Sigmoid colon (tissue), 6 donors: ENCODE measurements at regions not wholly inside any gene's neighbourhood (a gene's known extent, or its start where the extent isn't known, plus 50 kb on each side); places are given as distances from the start of the nearest gene placed in this dataset.

Experiments used
- DNase-seq: peaks from one replicate; pipeline ENCODE4 v3.0.0-alpha.2; 2019
- H3K27ac ChIP-seq, 4 donors: fragments of 200-600 bp; sonication (generic); one replicate each; pipeline ENCODE4 v1.5.1; 2016 to 2019; ENCODE audit warnings: mild to moderate bottlenecking in 1 of 4
- H3K27me3 ChIP-seq, 3 donors: fragments of 200-600 bp; sonication (generic); one replicate each; pipeline ENCODE4 v1.5.1; 2019; ENCODE audit warnings: mild to moderate bottlenecking in 1 of 3
- H3K36me3 ChIP-seq, 4 donors: fragments of 200-600 bp; sonication (generic); one replicate each; pipeline ENCODE4 v1.5.1; 2016 to 2019
- H3K4me1 ChIP-seq, 4 donors: fragments of 200-600 bp; sonication (generic); one replicate each; pipeline ENCODE4 v1.5.1; 2017 to 2019
- H3K4me3 ChIP-seq, 4 donors: fragments of 200-600 bp; sonication (generic); one replicate each; pipeline ENCODE4 v1.5.1; 2017 to 2019; ENCODE audit warnings: mild to moderate bottlenecking in 2 of 4, moderate library complexity in 1 of 4
- H3K9me3 ChIP-seq, 4 donors: fragments of 200-600 bp in 3 of 4; sonication (generic) in 3 of 4; one replicate each; pipeline versions ENCODE4 v1.5.1 to v1.6.1; 2013 to 2019
- EP300 ChIP-seq, 4 donors: sonication (generic); formaldehyde crosslinking; IDR thresholded peaks; one replicate each; pipeline ENCODE4 v1.6.1; 2017; ENCODE audit warnings: antibody characterized with exemption in 4 of 4
- POLR2A ChIP-seq, 2 donors: fragments of 450-650 bp; IDR thresholded peaks; one replicate each; pipeline ENCODE4 v1.6.1; 2016; ENCODE audit warnings: antibody characterized with exemption in 2 of 2, mild to moderate bottlenecking in 2 of 2, moderate library complexity in 2 of 2
- POLR2AphosphoS5 ChIP-seq, 4 donors: sonication (generic); formaldehyde crosslinking; IDR thresholded peaks; one replicate each; pipeline ENCODE4 v1.6.1; 2017; ENCODE audit warnings: antibody characterized with exemption in 4 of 4
- WGBS, 2 donors: extraction: QIAGEN DNeasy Blood & Tissue Kit; methylation state at CpG; one replicate each; pipeline ENCODE4 v1.1.7; 2013; 5-methylcytosine and 5-hydroxymethylcytosine counted together
- intact Hi-C: fragments of 100-400 bp; cut with DNase I; formaldehyde crosslinking; loops from one replicate; pipeline ENCODE4 v1.15.1; 2023
- TF ChIP-seq, protein P1 (sequence below), 4 experiments: fragments of 450-650 bp in 3 of 4; fragments of 200-600 bp in 1 of 4; IDR thresholded peaks; one replicate each; pipeline ENCODE4 v1.5.1; 2016 to 2019; ENCODE audit warnings: antibody characterized with exemption in 4 of 4, mild to moderate bottlenecking in 3 of 4, moderate library complexity in 2 of 4
- donor health status: healthy with polysubstance abuse.
- donor health status: healthy.

DNA sequence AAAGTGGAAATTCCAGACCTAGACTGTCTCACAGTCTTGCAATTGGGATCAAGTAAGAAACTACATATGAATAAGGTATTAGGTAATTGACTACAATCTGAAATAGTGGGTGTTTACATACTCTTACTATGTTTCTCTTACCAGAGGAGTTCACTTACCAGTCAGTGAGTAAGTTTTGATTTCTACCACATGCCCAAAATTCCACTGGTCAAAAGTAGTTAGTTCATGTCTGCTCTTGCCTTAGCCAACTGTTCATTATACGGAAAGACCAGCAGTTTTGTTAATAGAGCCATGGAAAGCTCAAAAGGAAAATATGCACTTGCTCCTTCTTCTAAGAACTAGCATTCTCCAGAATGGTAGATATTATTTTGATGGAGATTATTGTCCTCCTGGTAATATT, 490.8 kb downstream of the RFC3 start:
- Histone ChIP-seq H3K27me3 (no peaks in the 10 kb centered on the region), H3K27ac (no peak overlapping the region), H3K4me1 (no peaks in the 10 kb centered on the region), H3K9me3 (peaks cover 0 to 2% (median 0%) of the 10 kb centered on the region in 4 donors), H3K4me3 (no peak overlapping the region), H3K36me3 (no peaks in the 10 kb centered on the region)
- 87 to 96% methylated on average over 1 of the region's 1 CpG for WGBS, 2 donors
- no peak for TF ChIP-seq POLR2AphosphoS5 (IDR thresholded peaks at IDR 0.05)
- no peak for TF ChIP-seq POLR2A (IDR thresholded peaks at IDR 0.05)
- no peak for DNase-seq
- intact Hi-C loops: no loop called here

DNA sequence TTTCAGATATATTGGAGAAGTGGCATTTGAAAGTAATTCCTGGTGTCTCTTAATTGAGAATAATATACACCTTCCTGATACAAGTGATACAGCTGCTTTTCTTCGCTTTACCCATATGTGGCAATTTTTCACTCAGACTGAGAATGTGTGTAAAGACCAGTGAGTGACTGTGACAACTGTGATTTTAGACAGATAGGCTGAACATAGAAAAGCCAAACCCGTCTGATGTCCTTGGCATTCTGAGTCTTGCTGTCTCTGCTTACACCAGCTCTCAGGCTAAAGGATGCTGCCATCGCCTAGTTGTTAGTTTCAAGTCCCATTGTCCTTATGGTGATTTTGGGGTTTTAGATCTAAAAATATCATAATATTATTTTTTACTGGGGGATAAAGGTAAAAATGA, 492.6 kb downstream of the RFC3 start:
- intact Hi-C loops: no loop called here
- DNase-seq: no peak
- no peaks in the 10 kb centered on the region for H3K4me1 ChIP-seq
- no peaks in the 10 kb centered on the region for H3K36me3 ChIP-seq
- H3K4me3 ChIP-seq: no peak overlapping the region
- H3K9me3 ChIP-seq: no peaks in the 10 kb centered on the region
- H3K27ac ChIP-seq: no peak overlapping the region
- TF ChIP-seq POLR2AphosphoS5 (IDR thresholded peaks at IDR 0.05) (no peak), EP300 (IDR thresholded peaks at IDR 0.05) (no peak), POLR2A (IDR thresholded peaks at IDR 0.05) (no peak)
- TF ChIP-seq, protein P1, sequence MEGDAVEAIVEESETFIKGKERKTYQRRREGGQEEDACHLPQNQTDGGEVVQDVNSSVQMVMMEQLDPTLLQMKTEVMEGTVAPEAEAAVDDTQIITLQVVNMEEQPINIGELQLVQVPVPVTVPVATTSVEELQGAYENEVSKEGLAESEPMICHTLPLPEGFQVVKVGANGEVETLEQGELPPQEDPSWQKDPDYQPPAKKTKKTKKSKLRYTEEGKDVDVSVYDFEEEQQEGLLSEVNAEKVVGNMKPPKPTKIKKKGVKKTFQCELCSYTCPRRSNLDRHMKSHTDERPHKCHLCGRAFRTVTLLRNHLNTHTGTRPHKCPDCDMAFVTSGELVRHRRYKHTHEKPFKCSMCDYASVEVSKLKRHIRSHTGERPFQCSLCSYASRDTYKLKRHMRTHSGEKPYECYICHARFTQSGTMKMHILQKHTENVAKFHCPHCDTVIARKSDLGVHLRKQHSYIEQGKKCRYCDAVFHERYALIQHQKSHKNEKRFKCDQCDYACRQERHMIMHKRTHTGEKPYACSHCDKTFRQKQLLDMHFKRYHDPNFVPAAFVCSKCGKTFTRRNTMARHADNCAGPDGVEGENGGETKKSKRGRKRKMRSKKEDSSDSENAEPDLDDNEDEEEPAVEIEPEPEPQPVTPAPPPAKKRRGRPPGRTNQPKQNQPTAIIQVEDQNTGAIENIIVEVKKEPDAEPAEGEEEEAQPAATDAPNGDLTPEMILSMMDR (IDR thresholded peaks at IDR 0.05): no peak
- WGBS, 2 donors: 93 to 96% methylated on average over 3 of the region's 3 CpGs
- no peaks in the 10 kb centered on the region for H3K27me3 ChIP-seq

DNA sequence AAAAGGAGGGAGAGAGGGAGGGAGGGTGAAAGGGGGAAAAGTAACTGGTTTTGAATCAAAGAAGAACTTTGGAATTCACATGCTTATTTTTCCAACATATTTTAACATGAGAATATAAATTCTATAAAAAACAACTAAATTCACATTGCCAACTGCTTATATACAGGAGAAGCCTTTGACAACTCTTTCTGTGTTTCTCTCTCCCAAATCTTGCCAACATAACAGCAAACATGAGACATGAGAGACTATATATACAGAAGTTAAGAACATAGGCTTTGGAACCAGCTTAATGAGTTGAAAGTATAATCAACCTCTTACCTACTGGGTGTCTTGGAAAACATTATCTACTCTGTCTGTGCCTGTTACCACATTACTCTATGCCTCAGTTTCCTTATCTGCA, 493.3 kb downstream of the RFC3 start:
- Histone ChIP-seq H3K9me3 (no peaks in the 10 kb centered on the region), H3K27ac (no peak overlapping the region), H3K4me3 (no peak overlapping the region), H3K4me1 (no peaks in the 10 kb centered on the region), H3K36me3 (no peaks in the 10 kb centered on the region), H3K27me3 (no peaks in the 10 kb centered on the region)
- intact Hi-C loops: no loop called here
- TF ChIP-seq POLR2AphosphoS5 (IDR thresholded peaks at IDR 0.05) (no peak), EP300 (IDR thresholded peaks at IDR 0.05) (no peak)
- no peak for DNase-seq

DNA sequence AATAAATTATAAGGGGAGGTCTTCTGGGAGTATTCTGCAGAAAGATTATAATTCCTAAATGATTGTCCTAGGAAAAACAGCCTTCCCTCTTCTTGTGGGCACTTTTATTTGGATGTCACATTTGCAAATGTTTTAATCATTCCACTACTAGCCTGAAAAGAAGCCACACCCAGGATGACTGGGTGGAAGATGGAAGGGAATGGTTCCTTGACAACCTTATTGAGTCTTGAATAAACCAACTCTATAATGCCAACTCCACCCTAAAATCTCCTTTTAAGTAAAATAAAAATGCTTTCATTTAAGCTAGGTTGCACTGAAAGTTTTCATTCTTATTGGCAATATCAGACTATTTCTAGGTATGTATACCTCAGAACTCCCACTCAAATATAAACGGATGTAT, 494.6 kb downstream of the RFC3 start:
- Histone ChIP-seq H3K27me3 (no peaks in the 10 kb centered on the region), H3K4me3 (no peak overlapping the region), H3K27ac (no peak overlapping the region), H3K9me3 (no peaks in the 10 kb centered on the region), H3K36me3 (no peaks in the 10 kb centered on the region), H3K4me1 (no peaks in the 10 kb centered on the region)
- WGBS, 2 donors: 95% methylated on average over 1 of the region's 1 CpG
- DNase-seq: no peak
- intact Hi-C loops: no loop called here
- TF ChIP-seq EP300 (IDR thresholded peaks at IDR 0.05) (no peak), POLR2A (IDR thresholded peaks at IDR 0.05) (no peak), POLR2AphosphoS5 (IDR thresholded peaks at IDR 0.05) (no peak)
- TF ChIP-seq, protein P1 (IDR thresholded peaks at IDR 0.05): no peak

DNA sequence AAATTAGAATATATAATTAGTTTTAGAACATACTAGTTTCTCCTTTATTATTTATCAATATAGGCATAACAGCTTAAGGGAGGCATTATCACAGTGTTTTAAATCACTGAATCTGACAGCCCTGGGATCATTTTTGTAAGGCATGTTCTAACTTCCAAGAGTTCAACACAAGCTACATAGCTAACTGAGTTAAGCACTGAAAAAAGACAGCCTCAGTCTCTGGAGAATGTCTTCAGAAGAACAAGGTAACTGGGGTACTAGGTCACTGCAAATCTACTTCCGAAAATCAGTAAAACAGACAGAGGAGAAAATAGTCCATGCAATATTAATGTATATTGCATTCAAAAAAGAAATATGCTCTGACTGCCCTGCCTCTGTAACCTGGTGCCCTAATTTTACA, 502.1 kb downstream of the RFC3 start:
- H3K36me3 ChIP-seq: no peaks in the 10 kb centered on the region
- peaks cover 0 to 10% (median 0%) of the 10 kb centered on the region in 4 donors for H3K4me1 ChIP-seq
- TF ChIP-seq EP300 (IDR thresholded peaks at IDR 0.05) (no peak), POLR2AphosphoS5 (IDR thresholded peaks at IDR 0.05) (peak in 2 of 4 donors; percentile 29 to 56)
- WGBS, 2 donors: 87 to 92% methylated on average over 1 of the region's 1 CpG
- H3K9me3 ChIP-seq: no peaks in the 10 kb centered on the region
- H3K27me3 ChIP-seq: no peaks in the 10 kb centered on the region
- DNase-seq: no peak
- intact Hi-C loops: no loop called here
- no peak overlapping the region for H3K4me3 ChIP-seq
- H3K27ac ChIP-seq: no peak overlapping the region

DNA sequence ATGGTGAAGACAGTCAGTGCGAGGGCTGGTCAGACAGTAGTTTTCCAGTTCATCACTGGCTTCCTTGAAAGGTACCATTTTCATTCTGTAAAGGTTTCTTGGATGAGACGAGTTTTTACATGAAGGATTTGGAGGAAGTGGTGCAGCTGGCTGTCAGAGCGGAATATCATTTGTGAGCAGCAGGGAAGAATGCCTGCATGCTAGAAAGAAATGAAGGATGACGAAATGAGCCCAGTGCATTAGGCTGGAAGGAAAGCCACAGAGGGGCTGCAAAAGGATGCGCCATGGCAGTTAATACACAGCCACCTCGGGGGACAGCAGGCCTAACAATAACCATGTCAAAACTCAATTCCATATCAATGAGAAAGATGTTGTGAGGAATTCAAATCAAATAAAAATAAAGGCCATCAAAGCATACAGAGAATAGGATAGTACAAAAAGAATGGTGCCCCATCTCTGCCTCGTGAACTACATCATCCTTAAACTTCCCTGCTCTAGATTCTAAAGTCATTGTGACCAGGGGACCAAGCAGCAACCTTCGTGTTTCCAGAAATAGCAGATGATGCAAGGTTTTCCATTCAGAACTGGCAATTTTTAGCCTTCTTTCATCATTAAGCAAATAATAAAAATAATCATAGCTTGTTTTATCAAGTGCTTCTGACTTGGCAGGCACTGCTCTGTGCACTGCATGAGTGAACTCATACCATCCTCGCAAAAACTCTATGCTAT, 504.2 kb downstream of the RFC3 start:
- intact Hi-C loops: no loop called here
- DNase-seq: no peak
- TF ChIP-seq POLR2AphosphoS5 (IDR thresholded peaks at IDR 0.05) (no peak), POLR2A (IDR thresholded peaks at IDR 0.05) (no peak), EP300 (IDR thresholded peaks at IDR 0.05) (no peak)
- TF ChIP-seq, protein P1 (IDR thresholded peaks at IDR 0.05): no peak
- Histone ChIP-seq H3K36me3 (no peaks in the 10 kb centered on the region), H3K4me1 (peaks cover 0 to 10% (median 0%) of the 10 kb centered on the region in 4 donors), H3K27ac (no peak overlapping the region), H3K27me3 (no peaks in the 10 kb centered on the region), H3K4me3 (no peak overlapping the region), H3K9me3 (no peaks in the 10 kb centered on the region)
- WGBS, 2 donors: 85 to 88% methylated on average over 9 of the region's 9 CpGs
